ENCODE measurements at regions not wholly inside any gene's neighbourhood (a gene's known extent, or its start where the extent isn't known, plus 50 kb on each side); places are given as distances from the start of the nearest gene placed in this dataset.

- Histone ChIP-seq H3K27me3 (no peaks in the 10 kb centered on the region), H3K36me3 (no peaks in the 10 kb centered on the region), H3K27ac (no peak overlapping the region), H3K4me1 (ENCODE audit: control insufficient read depth in 1 of 2, insufficient read depth in 1 of 2, low read depth in 1 of 2, low read length in 1 of 2) (no peaks in the 10 kb centered on the region), H3K4me3 (ENCODE audit: low read depth in 1 of 2, low read length in 1 of 2) (no peak overlapping the region), H3K9me3 (peaks cover 3% of the 10 kb centered on the region)
- no peak for TF ChIP-seq CTCF (IDR thresholded peaks at IDR 0.05)
Measured at GRCh38 chr2:195356920-195357440, 300.0 kb upstream of the SLC39A10 start.

GRCh38 chr2:195356026-195356425 lies 301.0 kb upstream of the SLC39A10 start:
- no peaks in the 10 kb centered on the region for H3K36me3 ChIP-seq
- H3K9me3 ChIP-seq: peaks cover 3% of the 10 kb centered on the region
- H3K27me3 ChIP-seq: no peaks in the 10 kb centered on the region
- no peak overlapping the region for H3K27ac ChIP-seq
- no peaks in the 10 kb centered on the region for H3K4me1 ChIP-seq (ENCODE audit: control insufficient read depth in 1 of 2, insufficient read depth in 1 of 2, low read depth in 1 of 2, low read length in 1 of 2)
- no peak overlapping the region for H3K4me3 ChIP-seq (ENCODE audit: low read depth in 1 of 2, low read length in 1 of 2)
- no peak for TF ChIP-seq CTCF (IDR thresholded peaks at IDR 0.05)

GRCh38 chr2:195352581-195352980 lies 304.4 kb upstream of the SLC39A10 start:
- Histone ChIP-seq H3K36me3 (no peaks in the 10 kb centered on the region), H3K27ac (no peak overlapping the region), H3K27me3 (no peaks in the 10 kb centered on the region), H3K4me3 (ENCODE audit: low read depth in 1 of 2, low read length in 1 of 2) (no peak overlapping the region), H3K4me1 (ENCODE audit: control insufficient read depth in 1 of 2, insufficient read depth in 1 of 2, low read depth in 1 of 2, low read length in 1 of 2) (no peaks in the 10 kb centered on the region), H3K9me3 (peaks cover 3% of the 10 kb centered on the region)
- no peak for TF ChIP-seq CTCF (IDR thresholded peaks at IDR 0.05)

- Histone ChIP-seq H3K36me3 (no peaks in the 10 kb centered on the region), H3K27ac (no peak overlapping the region), H3K9me3 (no peaks in the 10 kb centered on the region), H3K27me3 (no peaks in the 10 kb centered on the region), H3K4me3 (ENCODE audit: low read depth in 1 of 2, low read length in 1 of 2) (no peak overlapping the region), H3K4me1 (ENCODE audit: control insufficient read depth in 1 of 2, insufficient read depth in 1 of 2, low read depth in 1 of 2, low read length in 1 of 2) (no peaks in the 10 kb centered on the region)
- TF ChIP-seq CTCF (IDR thresholded peaks at IDR 0.05): no peak
Measured at GRCh38 chr2:195343942-195344530, 313.0 kb upstream of the SLC39A10 start.

- no peak for TF ChIP-seq CTCF (IDR thresholded peaks at IDR 0.05)
- no peaks in the 10 kb centered on the region for H3K9me3 ChIP-seq
- no peaks in the 10 kb centered on the region for H3K36me3 ChIP-seq
- H3K4me1 ChIP-seq (ENCODE audit: control insufficient read depth in 1 of 2, insufficient read depth in 1 of 2, low read depth in 1 of 2, low read length in 1 of 2): no peaks in the 10 kb centered on the region
- no peak overlapping the region for H3K27ac ChIP-seq
- no peak overlapping the region for H3K4me3 ChIP-seq (ENCODE audit: low read depth in 1 of 2, low read length in 1 of 2)
- H3K27me3 ChIP-seq: no peaks in the 10 kb centered on the region
Measured at GRCh38 chr2:195343540-195343939, 313.5 kb upstream of the SLC39A10 start.
